ENCODE measurements at regions not wholly inside any gene's neighbourhood (a gene's known extent, or its start where the extent isn't known, plus 50 kb on each side); places are given as distances from the start of the nearest gene placed in this dataset.
A peak's percentile ranks its signal among the peaks of the same experiment; 100 is the strongest.

DNA sequence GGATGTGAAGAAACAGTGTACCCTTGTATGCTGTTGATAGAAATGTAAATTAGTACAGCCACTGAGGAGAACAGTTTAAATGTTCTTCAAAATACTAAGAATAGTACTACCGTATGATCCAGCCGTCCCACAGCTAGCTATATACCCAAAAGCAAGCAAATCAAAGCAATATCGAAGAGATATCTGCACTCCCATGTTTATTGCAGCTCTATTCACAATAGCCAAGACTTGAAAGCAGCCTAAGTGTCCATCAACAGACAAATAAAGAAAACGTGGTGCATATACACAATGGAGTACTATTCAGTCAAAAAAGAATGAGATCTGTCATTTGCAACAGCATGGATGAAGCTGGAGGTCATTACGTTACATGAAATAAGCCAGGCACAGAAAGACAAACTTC lies 88.5 kb upstream of the SLC38A4 start:
- no peak for DNase-seq

DNA sequence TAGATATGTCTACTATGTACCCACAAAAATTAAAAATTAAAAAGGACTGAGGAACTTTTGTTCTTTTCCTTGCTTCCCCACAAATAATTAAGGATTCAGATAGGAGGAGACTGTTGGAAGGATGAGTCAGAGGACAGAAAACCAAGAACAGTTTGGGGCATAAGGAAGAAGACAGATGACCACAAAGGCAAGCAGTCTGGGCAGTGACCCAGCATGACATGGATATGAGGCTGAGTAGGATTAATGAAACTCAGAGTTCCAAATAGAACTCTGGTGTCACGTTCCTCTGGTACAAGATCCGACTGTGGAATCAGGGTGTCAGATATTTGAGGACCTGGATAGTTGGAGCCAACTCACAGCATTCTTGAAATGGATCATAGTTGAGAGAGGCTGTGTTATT lies 89.3 kb upstream of the SLC38A4 start:
- DNase-seq, result no peak

DNA sequence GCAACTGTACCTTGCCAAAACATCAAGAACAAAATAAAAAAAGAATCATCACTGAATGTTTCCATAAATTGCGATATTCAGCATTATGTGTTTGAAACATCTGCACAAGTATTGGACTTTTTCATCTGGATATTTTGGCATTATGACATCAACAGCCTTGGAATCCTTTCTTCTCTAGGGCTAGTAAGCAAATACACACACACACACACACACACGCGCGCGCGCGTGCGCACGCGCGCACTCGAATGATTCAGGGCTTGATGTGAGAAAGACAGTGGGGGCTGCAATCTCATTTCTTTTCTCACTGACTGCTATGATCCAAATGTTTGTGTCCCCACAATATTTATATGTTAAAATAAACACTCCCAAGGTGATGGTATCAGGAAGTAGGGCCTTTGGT lies 90.0 kb upstream of the SLC38A4 start:
- no peak for DNase-seq

DNA sequence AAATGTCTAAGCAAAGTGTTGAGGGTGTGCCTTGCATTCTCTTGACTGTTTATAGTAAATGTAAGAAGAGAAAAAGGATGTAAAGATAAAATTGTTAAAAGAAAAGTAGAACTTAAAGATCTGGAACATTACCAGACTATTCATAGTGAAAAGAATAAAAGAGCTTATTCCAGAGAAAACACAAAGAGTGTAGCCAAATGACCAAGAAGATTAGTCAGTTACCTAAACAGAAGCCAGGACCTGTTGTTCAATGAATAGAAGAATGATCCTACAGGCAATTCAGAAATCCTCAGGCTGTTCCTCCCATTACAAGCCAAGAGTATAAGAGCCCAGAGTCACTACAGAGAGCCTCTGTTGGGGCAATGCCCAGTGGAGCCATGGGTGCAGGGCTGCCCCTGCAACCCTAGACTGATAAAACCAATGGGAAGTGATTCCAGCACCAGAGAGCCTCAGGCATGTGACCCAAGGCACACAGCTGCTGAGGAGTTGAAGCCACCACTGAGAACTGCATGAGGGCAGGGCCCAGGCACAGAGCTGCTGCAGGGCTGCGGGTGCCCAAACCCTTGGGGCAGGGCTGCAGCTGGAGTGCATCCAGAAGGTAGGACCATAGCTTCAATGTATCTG lies 91.1 kb upstream of the SLC38A4 start:
- DNase-seq, result no peak

DNA sequence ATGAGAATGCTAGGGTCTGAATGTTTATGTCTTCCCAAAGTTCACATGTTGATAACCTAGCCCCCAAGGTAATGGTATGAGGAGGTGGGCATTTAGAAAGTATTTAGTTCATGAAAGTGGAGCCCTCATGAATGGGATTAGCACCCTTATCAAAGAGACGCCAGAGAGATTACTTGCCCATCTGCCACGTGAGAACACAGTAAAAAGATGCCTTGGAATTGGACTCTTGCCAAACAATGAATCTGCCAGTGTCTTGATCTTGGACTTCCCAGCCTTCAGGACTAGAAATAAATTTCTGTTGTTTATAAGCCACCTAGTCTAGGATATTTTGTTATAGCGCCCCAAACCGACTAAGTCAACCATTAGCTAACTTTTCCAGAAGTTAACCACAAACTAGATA lies 92.0 kb upstream of the SLC38A4 start:
- DNase-seq, result no peak

GRCh38 chr12:46918631-46919030 lies 92.8 kb upstream of the SLC38A4 start:
- no peak for DNase-seq

DNA sequence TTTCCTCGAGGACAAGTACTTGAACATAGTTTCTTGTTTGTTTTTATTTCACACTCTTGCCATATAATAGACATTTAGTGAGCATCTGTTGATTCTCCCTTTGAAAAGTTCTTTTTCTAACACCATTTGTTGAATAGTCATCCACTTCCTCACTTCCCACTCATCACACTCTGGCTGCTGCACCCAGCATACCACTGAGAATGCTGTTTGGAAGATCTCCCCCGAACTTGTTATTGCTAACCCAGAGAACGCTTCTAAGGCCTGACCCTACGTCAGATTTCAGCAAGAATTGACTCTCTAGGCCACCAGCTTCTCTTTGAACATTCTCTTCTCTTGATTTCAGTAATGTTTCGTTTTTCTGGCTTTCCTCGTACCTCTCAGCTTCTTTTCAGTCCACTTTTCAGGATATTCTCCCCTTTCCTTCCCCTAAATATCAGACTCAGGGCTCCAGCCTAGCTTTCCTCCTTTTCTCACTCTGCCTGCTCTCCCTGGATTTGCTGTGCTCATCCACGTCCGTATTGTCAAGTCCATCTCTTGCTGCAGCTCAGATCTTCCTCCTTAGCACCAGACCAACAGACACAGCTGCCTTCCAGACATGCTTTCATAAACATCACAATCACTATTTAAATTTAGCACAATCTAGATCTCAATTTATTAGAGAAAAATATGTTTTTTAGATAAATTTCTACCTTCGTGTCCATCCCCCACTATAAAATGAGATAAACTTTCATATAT lies 94.0 kb upstream of the SLC38A4 start:
- no peak for DNase-seq

DNA sequence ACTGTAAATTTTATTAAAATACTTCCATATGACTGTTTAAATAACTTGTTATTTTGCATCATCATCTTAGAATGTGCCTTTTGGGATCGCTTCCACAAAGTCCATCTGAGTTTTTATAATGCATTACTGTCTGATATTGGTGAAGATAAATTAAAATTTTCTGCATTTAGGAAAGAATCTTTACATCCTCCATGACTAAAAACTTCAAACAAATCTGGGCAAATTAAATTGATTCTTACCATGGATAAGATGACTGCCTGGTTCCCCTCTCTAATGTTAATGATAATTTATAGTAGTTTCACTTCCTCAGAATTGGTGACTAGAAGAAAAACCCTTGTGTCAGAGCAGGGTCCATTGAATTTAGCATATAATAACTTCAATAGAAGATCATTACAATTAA lies 94.7 kb upstream of the SLC38A4 start:
- DNase-seq, result no peak

GRCh38 chr12:46921048-46921763 lies 95.4 kb upstream of the SLC38A4 start:
- DNase-seq, result no peak

GRCh38 chr12:46921764-46922133 lies 96.0 kb upstream of the SLC38A4 start:
- DNase-seq, result no peak

DNA sequence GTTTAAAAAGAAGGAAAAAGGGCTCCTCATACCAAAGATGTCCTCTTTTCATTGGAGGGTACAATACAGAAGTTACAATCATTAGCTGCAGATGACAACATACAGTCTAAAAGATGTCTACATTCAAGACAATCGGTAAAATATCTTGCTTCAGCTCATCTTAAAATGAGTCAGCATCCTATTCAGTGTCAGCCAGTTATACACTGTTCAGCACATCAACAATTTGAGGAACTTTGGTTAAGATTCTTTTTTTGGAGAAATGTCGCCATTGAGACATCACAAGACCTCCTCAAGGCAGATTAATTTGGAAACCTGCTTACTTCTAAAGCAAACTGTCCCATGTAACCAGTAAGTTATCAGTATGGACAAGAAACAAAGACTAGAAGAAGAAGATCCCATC lies 100.7 kb upstream of the SLC38A4 start:
- DNase-seq, result no peak

DNA sequence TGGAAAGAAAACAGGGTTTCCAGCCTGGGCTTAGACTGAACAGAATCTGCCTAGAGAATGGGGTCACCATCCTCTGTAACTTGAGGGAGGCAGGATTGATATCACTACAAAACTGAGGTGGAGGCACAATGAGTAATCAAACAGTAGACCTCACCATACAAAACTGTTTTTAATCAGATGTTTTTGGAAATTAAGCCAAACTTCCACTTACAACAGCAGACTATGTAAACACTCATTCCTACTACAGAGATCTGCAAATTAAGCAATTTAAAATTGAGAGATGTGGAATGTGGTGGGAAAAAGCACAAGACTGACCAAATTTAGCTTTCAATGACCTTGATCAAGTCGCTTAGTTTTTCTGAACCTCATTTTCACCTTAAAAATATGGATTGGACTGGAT lies 104.3 kb upstream of the SLC38A4 start:
- no peak for DNase-seq

DNA sequence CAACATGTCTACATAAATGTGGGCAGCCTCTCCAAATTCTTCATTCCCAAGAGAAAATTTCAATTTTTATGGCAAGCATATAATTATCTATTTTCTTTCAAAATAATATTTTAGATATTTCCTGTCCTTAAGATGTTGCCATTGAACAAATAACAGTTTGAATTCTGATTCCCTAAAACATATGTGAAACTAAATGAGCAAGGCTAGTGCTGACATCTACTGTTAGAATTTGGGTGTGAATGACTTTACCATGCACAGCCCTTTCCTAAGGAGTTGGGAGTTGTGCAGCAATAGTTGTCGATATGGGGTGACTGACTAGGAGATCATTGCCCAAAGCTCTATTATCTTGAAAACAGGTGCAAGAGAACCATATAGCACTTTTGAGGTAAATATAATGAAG lies 108.2 kb upstream of the SLC38A4 start:
- peak in 1 of 2 donors; percentile 24 for DNase-seq

DNA sequence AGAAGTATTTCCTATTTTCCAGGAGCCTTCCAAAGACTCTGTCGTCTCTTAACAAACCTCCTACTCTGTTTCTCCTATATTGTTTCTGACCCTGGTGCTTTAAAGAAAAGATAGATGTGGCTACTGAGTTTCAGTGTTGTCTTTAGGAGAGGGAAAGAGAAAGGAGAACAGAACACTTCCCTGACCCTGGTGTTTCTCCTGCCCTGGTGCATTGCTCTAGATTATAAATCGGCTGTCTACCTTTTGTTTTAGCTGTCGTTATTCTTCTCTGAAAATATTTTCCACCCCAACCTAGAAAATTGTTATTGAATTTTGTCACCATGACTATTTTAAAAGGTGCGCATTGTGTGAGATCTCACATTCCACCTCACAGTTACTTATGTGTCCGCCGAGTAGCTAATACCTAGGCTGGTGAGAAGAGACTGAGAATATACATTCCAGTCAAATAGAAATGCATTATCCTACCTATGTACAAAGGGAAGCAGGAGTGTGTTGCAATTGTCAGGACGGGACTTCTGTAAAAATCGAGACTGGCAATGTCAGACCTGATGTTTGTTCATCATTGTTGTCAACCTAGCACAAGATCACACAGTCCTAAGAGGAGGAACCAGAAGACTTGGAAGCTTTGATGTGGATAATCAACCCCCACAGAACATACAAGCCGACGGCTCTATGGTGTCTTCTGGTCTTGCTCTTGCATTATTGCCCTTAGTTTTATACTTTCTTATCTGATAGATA lies 108.7 kb upstream of the SLC38A4 start:
- DNase-seq, result no peak

- no peak for DNase-seq
Observed at GRCh38 chr12:46935271-46935847, 109.6 kb upstream of the SLC38A4 start.

DNA sequence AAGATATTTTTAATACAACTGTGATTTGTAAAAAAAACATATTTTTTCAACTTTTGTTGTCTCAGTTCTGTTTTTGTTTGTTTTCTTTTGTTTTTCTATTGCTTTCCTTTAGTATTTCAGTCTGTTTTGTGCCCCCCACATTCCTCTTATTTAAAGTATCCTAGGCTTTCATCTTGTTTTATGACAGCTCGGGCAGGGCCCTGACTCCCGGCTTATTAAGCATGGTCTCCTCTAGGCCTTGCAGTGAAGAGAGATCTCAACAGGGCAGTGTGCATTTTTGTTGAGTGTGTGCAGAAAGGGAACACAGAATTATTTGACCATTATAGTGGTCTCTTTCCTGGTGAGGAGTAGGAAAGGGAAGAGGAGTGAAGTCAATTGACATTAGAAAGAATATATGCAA lies 110.2 kb upstream of the SLC38A4 start:
- DNase-seq, result no peak

DNA sequence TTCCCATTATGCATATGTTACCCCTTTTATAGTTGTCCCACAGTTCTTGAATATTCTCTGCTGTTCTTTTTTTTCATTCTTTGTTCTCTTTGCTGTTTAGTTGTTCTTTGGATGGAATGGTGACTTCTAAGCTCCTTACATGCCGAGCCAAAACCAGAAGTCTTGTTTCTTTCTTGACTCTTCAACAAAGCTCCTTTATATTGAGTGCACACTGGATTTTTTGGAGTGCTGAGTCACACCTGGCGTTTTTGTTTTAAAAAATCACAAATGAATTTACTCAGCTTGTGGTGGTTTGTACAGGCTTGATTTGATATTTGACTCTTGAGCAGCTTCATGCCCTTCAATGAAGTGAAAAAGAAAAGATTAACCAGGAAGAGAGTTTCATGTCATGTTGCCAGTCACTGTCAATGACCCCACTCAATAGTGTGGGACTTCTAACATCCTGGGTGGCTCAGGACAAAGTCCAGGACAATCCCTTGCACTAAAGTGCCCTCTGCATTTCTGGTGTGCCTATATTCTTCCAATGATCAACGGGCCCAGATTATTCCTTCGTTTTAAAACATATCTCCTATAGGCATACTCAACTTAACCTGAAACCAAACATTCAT lies 112.4 kb upstream of the SLC38A4 start:
- no peak for DNase-seq

DNA sequence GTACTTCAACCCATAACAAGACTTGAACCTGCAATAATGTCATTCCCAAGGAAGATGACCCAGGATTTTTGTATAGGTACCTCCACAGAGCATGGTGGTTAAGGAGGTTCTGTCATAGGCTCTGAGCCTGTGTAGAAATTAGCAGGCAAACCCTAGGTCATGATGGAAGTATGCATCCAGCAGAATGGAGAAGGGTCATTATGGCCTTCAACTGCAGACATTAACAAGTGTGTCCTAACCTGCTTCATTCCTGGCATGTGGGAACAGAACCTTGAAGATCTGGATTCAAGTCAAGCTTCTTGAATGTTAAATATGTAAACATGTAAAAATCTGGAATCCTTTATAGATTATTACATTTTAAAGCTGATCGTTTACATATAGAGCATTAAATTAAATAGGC lies 116.2 kb upstream of the SLC38A4 start:
- no peak for DNase-seq

- DNase-seq, result no peak
Observed at GRCh38 chr12:46942579-46942978, 116.8 kb upstream of the SLC38A4 start.

DNA sequence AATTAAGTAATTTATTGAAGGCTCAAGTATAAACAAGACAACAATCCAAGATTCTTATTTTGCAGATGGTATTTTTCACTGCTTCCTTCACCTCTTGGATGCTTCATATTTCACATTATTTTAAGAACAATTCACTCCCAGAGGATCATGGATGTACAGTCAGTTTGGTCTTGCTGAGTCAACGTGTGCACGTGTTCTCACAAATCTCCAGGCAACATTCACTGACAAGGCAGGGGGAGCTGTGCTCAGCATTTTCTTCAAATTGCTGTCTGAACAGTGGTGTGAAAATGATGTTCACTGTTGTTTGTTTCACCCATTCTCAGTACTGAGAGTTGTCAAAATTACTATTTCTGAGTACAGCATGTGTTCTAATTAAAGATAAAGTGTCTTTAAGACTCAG lies 118.3 kb upstream of the SLC38A4 start:
- no peak for DNase-seq

DNA sequence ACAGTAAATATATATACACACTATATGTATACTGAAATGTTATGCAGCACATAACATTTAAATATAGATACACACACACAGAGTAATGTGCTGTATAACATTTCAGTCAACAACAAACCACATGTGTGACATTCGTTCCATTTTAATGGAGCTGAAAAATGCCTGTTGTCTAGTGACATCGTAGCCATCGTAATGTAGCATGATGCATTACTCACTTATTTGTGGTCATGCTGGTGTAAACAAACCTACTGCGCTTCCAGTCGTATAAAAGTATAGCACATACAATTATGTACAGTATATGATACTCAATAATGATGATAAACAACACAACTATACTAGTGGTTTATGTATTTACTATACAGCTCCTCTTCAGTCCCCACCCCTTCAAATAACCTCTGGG lies 119.0 kb upstream of the SLC38A4 start:
- no peak for DNase-seq

GRCh38 chr12:46945591-46945990 lies 119.8 kb upstream of the SLC38A4 start:
- no peak for DNase-seq

DNA sequence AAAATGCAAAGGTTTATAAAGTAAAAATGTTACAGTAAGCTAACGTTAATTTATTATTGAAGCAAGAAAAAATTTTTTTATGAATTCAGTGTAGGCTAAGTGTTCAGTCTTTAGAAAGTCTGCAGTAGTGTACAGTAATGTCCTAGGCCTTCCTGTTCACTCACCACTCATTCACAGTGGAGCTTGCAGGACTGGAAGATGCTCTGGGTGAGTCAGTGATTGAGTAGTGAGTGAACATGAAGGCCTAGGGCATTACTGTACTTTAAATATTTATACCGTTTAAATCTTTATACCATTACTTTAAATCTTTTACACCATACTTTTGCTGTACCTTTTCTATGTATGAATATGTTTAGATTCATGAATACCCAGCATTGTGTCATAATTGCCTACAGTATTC lies 120.3 kb upstream of the SLC38A4 start:
- no peak for DNase-seq

Data from bone marrow (tissue), 2 donors.